Stimulated activated CD4-positive, alpha-beta T cell treated with anti-CD3 and anti-CD28 coated beads, Interleukin-1b, Interleukin-23, amount 100 ng/mL, for 24 hours (primary cell): ENCODE measurements at regions not wholly inside any gene's neighbourhood (a gene's known extent, or its start where the extent isn't known, plus 50 kb on each side); places are given as distances from the start of the nearest gene placed in this dataset.
A peak's percentile ranks its signal among the peaks of the same experiment; 100 is the strongest.
"Not testable (repeated sequence)": the region's sequence is repeated elsewhere in the genome, so short reads cannot be mapped to it uniquely, and the experiment has no call there.

Source experiments
- DNase-seq, 4 experiments: peaks; one replicate each; pipeline ENCODE4 v3.0.0-alpha.2; 2020; ENCODE audit warnings: low read depth in 4 of 4, low spot score in 1 of 4

- peak in 2 of 4 experiments; percentile 26 to 28 for DNase-seq
Measured at GRCh38 chr15:30470601-30471365, 56.7 kb upstream of the GOLGA8R start.

- DNase-seq = not testable (repeated sequence)
Measured at GRCh38 chr15:30471366-30471749, 57.3 kb upstream of the GOLGA8R start.

- not testable (repeated sequence) for DNase-seq
Measured at GRCh38 chr15:30471817-30472551, 57.9 kb upstream of the GOLGA8R start.

GRCh38 chr15:30484887-30485286, 67.0 kb upstream of the GOLGA8Q start:
- not testable (repeated sequence) for DNase-seq

GRCh38 chr15:30489237-30489636, 62.6 kb upstream of the GOLGA8Q start:
- not testable (repeated sequence) for DNase-seq

- not testable (repeated sequence) for DNase-seq
Measured at GRCh38 chr15:30490334-30490733, 61.5 kb upstream of the GOLGA8Q start.

GRCh38 chr15:30493947-30494346, 57.9 kb upstream of the GOLGA8Q start:
- DNase-seq = not testable (repeated sequence)

GRCh38 chr15:30497275-30497674, 54.6 kb upstream of the GOLGA8Q start:
- DNase-seq = not testable (repeated sequence)

- not testable (repeated sequence) for DNase-seq
Measured at GRCh38 chr15:30499233-30499632, 52.6 kb upstream of the GOLGA8Q start.

- DNase-seq = not testable (repeated sequence)
Measured at GRCh38 chr15:30500511-30500910, 51.3 kb upstream of the GOLGA8Q start.
